Hematopoietic multipotent progenitor cell treated with erythropoietin and hydrocortisone succinate and interleukin-3 and kit ligand, for 4 days (in vitro differentiated cells): ENCODE measurements at regions not wholly inside any gene's neighbourhood (a gene's known extent, or its start where the extent isn't known, plus 50 kb on each side); places are given as distances from the start of the nearest gene placed in this dataset.

Experiments used
- DNase-seq: peaks from one replicate; pipeline ENCODE4 v3.0.0-alpha.2; 2015

- no peak for DNase-seq
Measured at GRCh38 chr11:101202614-101203013, 73.0 kb upstream of the PGR start.

DNA sequence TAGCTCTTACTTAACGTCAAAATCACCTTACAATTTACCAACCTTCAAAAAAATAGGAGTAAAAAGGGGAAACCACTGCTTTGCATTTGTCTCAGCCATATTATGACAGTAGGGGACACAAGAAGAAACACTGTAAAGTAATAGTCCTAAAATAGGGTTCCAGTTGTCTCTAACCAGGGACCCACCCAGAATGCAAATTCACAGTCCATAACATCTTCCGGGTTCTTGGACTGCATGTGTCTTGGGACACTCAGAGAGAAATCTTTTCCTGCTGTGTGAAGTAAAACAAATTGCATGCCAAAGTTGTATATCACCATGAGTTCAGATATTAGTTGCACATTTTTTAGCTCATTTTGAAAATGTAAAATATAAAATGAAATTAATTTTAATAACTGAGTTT, 69.8 kb upstream of the PGR start:
- no peak for DNase-seq

- DNase-seq = no peak
Measured at GRCh38 chr11:101195294-101195693, 65.7 kb upstream of the PGR start.

DNA sequence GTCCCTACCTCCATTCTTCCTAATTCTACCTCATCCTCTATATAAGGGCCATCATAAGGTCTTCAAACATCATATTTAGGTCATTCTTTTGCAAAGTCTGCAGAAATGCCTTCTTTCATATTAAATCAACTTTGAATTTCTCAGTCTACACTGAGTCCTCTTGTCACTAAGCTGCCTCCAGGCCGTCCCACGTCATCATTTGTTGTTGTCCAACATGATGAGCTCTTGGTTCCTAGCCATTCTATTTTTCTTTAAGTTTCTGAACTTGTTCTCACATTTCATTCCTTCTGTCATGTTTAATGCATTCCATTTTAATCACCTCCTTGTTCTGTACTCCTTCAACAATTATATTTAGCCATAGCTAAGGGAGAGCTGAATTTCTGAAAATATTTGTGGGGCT, 59.2 kb upstream of the PGR start:
- DNase-seq = no peak

DNA sequence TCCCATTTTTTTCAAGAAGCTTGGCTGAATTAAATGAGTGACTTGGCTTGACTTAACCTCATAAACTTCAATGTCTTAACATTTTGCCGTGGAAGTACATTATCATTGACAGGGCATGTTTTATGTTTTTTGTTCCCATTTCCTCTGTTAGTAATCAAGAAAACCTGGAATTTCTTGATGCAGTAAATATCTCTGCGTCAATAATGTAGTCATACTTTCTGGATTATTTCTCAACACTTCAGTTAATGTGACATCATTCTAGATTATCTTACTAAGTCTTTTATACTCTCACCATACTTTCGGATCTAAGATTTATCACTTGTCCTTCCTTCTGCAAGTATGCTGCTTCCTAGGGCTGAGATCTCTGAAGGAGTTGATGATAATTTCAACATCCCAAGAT, 58.6 kb upstream of the PGR start:
- DNase-seq = no peak

DNA sequence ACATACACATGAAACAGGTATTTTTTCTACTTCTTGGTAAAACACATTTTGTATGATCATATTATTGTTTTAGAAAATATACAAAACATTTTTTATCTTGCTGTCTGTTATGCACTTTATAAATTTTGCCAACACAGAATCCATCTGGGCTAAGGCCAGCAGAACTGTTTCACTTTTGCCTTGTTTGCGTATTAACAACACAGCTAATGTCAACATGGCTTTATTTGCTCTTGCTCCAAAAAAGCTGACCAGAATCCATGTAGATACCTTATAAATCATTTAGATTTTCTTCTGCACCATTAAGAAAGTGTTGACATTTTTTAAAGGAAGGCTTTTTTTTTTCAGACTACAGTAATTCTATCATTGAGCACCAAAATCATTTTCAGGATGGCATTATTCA, 58.1 kb upstream of the PGR start:
- no peak for DNase-seq

DNA sequence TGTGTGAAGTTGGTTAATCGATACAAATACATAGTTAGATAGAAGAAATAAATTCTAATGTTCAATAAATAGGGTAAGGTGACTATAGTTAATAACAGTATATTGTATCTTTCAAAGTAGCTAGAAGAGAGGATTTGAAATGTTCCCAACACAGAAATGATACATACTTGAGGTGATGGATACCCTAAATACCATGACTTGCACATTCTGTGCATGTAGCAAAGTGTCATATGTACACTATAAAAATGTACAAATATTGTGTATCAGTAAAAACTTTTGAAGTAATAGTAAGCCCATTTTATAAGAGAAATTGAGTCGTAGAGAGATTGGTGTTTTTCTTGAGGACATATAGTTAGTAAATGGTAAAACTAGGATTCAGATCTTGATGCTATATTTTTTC, 56.4 kb upstream of the PGR start:
- no peak for DNase-seq

DNA sequence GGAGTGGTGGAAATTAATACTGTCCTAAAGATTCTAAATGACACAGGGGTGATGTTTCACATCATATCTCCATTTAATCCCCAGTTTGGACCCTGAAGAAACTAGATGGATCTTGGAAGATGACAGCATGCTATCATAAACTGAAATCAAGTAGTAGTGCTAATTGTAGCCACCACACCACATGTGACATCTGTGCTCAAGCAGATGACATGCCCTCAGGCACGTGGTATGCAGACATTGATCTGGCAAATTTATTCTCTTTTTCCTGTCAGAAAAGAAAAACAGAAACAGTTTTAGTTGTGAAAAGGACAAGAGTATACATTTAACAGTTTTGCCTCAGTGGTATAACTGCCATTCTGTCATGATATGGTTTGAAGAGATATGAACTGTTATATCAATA, 52.9 kb upstream of the PGR start:
- DNase-seq = no peak

DNA sequence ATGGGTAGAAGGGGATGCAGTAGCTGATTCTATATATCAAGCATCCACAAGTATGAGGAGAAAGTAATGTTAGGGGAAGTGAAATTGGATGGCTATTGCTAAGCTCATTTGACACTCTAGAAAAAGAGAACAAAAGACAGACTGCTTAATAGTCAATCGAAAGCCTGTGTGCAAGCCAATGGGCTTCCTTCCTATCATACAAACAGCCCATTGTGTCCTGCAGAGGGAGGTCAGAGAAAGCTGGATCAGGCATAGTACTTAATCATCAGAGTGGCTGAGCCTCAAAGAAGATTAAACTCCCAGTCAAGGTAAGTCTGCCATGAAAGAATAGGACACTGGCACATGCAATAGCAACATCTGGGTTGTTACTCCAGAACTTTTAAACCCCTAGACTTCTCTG, 50.9 kb upstream of the PGR start:
- DNase-seq = no peak
